ENCODE measurements at regions not wholly inside any gene's neighbourhood (a gene's known extent, or its start where the extent isn't known, plus 50 kb on each side); places are given as distances from the start of the nearest gene placed in this dataset.

GRCh38 chr4:38311495-38312126 is 351.4 kb downstream of the PTTG2 start:
- no peaks in the 10 kb centered on the region for H4K20me1 ChIP-seq (replicated peaks; ENCODE audit: control insufficient read depth, insufficient read depth, low read length)
- no peak overlapping the region for H3K27ac ChIP-seq (ENCODE audit: extremely low read depth, low read depth, low read length)
- no peaks in the 10 kb centered on the region for H3K9me1 ChIP-seq (ENCODE audit: control insufficient read depth, insufficient read depth, low read length)
- FAIRE-seq (no peak), DNase-seq (ENCODE audit: extremely low read depth in 1 of 4, low spot score in 3 of 4) (no peak), ATAC-seq (no peak)
- H3K36me3 ChIP-seq (ENCODE audit: control insufficient read depth, insufficient read depth, low read length): no peaks in the 10 kb centered on the region
- H3K4me3 ChIP-seq: no peak overlapping the region
- H3K4me2 ChIP-seq (ENCODE audit: insufficient read depth, low read length): no peak overlapping the region
- no peak overlapping the region for H3K9ac ChIP-seq (ENCODE audit: insufficient read depth in 1 of 2, low read depth in 2 of 2, low read length in 2 of 2)
- no peak overlapping the region for H2AFZ ChIP-seq (ENCODE audit: low read depth, low read length)
- H3K9me3 ChIP-seq (replicated peaks; ENCODE audit: control insufficient read depth, insufficient read depth, low read depth, low read length): no peaks in the 10 kb centered on the region; the same call in 1 of the 2 replicates
- peaks cover 5 to 13% of the 10 kb centered on the region in 2 experiments; a peak in 1 of 5 replicates for H3K4me1 ChIP-seq (replicated peaks in 1 of 2; ENCODE audit: control insufficient read depth in 2 of 2, insufficient read depth in 2 of 2, low read length in 2 of 2)
- in situ Hi-C loops (cut with MboI) (loop anchor here (10.0 kb wide), 1 partner anchor 237 kb away; no protein-coding TSS in a partner anchor), intact Hi-C loops (cut with micrococcal nuclease) (no loop called here)
- CTCF ChIA-PET (ENCODE audit: low intra/inter-chr PET ratio): no interaction called here
- BruUV-seq (replicated peaks): no TSS peak
- no peaks in the 10 kb centered on the region for H3K79me2 ChIP-seq (ENCODE audit: control insufficient read depth, insufficient read depth, low read length)
- no peaks in the 10 kb centered on the region for H3K27me3 ChIP-seq (ENCODE audit: control insufficient read depth in 2 of 2, insufficient read depth in 2 of 2, low read length in 2 of 2)
- 61% methylated on average over 8 of the region's 8 CpGs for WGBS (ENCODE audit: insufficient coverage, low coverage, missing lambda C conversion rate)
- POLR2A ChIA-PET: interaction anchor here (0.7 to 1.0 kb wide), 2 partner anchors 27 to 220 kb away, joined by 3 to 4 read pairs; no protein-coding TSS in a partner anchor
- TF ChIP-seq CBX2 (IDR thresholded peaks at IDR 0.05; ENCODE audit: insufficient read depth, low read length, poor library complexity, severe bottlenecking): no peak
- TF ChIP-seq BACH1 (tag; IDR thresholded peaks at IDR 0.05): no peak
- TF ChIP-seq ZNF780A (CRISPR knock-in tag; IDR thresholded peaks at IDR 0.05): no peak
- no peak for TF ChIP-seq MYNN (IDR thresholded peaks at IDR 0.05)
- TF ChIP-seq MYNN (CRISPR knock-in tag; IDR thresholded peaks at IDR 0.05): no peak
- no peak for TF ChIP-seq MLLT1 (IDR thresholded peaks at IDR 0.05)
- no peak for TF ChIP-seq CREB3L1 (IDR thresholded peaks at IDR 0.05; ENCODE audit: borderline replicate concordance, low read depth)
- no peak for TF ChIP-seq BCOR (IDR thresholded peaks at IDR 0.05)
- TF ChIP-seq SIX5 (IDR thresholded peaks at IDR 0.05; ENCODE audit: borderline replicate concordance in 1 of 2, insufficient read depth in 1 of 2, low read depth in 1 of 2, low read length in 2 of 2): no peak
- no peak for TF ChIP-seq NEUROD1 (IDR thresholded peaks at IDR 0.05; ENCODE audit: borderline replicate concordance, low read depth, low read length, partially characterized antibody)
- TF ChIP-seq ZNF609 (CRISPR knock-in tag; IDR thresholded peaks at IDR 0.05; ENCODE audit: borderline replicate concordance): no peak
- TF ChIP-seq ZNF324 (CRISPR knock-in tag; IDR thresholded peaks at IDR 0.05): no peak
- no peak for TF ChIP-seq PKNOX1 (IDR thresholded peaks at IDR 0.05)
- no peak for TF ChIP-seq KDM2B (CRISPR knock-in tag; IDR thresholded peaks at IDR 0.05)

Measured in K562 (cell line).